Coronary artery (tissue), 2 donors: ENCODE measurements at regions not wholly inside any gene's neighbourhood (a gene's known extent, or its start where the extent isn't known, plus 50 kb on each side); places are given as distances from the start of the nearest gene placed in this dataset.

ENCODE experiments used
- DNase-seq: peaks from one replicate; pipeline ENCODE4 v3.0.0-alpha.2; 2017; ENCODE audit warnings: low spot score
- H3K27ac ChIP-seq, 2 donors: fragments of 200-600 bp; sonication (generic); one replicate each; pipeline ENCODE4 v1.5.1; 2016 to 2019
- H3K4me3 ChIP-seq: fragments of 200-600 bp; sonication (generic); 2 replicates; pipeline ENCODE4 v1.5.1; 2016; ENCODE audit warnings: mild to moderate bottlenecking, moderate library complexity
- CTCF ChIP-seq: fragments of 200-600 bp; sonication (generic); IDR thresholded peaks from one replicate; pipeline ENCODE4 v1.5.1; 2019; ENCODE audit warnings: antibody characterized with exemption

- DNase-seq = no peak
- Histone ChIP-seq H3K27ac (no peak overlapping the region), H3K4me3 (no peak overlapping the region)
- TF ChIP-seq CTCF = no peak
Measured at GRCh38 chr6:74750826-74751225, 455.0 kb downstream of the COL12A1 start.

DNA sequence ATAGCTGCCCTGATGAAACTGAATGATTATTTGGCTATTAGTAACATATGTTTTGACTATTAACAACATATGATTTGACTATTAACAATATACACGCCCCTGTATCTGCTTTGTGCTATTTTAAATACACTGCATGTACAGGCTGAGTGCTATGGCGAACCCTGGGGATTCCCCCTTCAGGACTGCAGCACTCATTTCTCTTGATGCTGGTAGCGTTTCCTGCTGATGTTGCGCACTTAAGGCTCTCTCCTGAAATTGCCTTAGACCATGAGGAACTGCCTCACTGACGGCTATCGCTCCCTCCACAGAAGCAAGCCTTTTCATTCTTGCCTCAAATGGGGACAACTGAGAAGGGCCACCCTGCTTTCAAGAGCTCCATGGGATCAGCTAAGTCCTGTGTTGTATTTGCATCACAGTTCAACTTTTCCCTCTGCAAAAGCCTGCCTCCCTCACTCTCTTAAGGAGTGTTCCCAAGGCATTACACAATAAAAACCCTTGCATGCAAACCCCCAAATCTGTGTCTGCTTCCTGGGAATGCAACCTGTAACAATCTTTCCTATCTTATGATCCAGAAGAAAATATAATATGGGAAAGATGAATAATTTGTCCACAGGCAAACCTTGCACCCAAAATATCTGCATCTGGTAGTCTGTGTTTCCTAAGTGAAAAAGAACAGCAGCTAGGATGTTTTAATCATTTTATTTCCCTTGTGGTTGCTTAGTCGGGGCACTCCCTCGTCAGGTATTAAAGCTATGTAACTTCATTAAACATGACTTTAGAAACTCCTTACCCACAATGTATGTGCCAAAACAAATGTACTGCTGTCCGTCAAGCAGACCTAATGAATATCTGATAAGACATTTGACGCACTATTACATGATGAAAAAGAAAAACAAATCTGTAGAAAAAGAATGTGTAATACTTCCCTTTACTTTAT, 456.4 kb downstream of the COL12A1 start:
- DNase-seq = no peak
- Histone ChIP-seq H3K27ac (peak overlapping the region in 1 of 2 donors; percentile 24), H3K4me3 (no peak overlapping the region)
- no peak for TF ChIP-seq CTCF

- Histone ChIP-seq H3K27ac (no peak overlapping the region), H3K4me3 (no peak overlapping the region)
- no peak for TF ChIP-seq CTCF
- no peak for DNase-seq
Measured at GRCh38 chr6:74745670-74746069, 460.2 kb downstream of the COL12A1 start.

- Histone ChIP-seq H3K27ac (no peak overlapping the region), H3K4me3 (no peak overlapping the region)
- DNase-seq = no peak
- TF ChIP-seq CTCF = no peak
Measured at GRCh38 chr6:74742793-74743508, 462.9 kb downstream of the COL12A1 start.

- TF ChIP-seq CTCF = no peak
- DNase-seq = no peak
- Histone ChIP-seq H3K4me3 (no peak overlapping the region), H3K27ac (no peak overlapping the region)
Measured at GRCh38 chr6:74741646-74742045, 464.2 kb downstream of the COL12A1 start.

DNA sequence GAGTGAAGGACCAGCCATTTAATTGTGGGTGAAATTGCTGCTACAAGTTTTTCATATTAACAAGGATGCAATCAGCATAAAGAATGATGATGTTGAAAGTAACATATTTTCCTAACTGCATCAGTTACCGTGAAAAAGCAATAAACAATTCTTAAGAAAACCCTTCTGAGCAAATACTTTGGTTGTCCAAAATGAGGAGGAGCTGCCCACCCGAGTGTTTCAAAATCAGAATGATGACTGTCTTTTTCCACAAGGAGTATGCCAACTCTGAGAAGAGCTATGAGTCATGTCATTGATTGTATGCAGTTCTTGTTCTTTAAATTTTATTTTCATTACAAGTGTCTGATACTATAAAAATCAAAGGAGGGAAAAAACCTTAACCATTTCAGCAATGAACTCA, 470.5 kb downstream of the COL12A1 start:
- peak overlapping the region in 1 of 2 donors; percentile 57 for H3K27ac ChIP-seq
- no peak for DNase-seq
- TF ChIP-seq CTCF = no peak
- H3K4me3 ChIP-seq = no peak overlapping the region
